Karpas-422 (cell line): ENCODE measurements at regions not wholly inside any gene's neighbourhood (a gene's known extent, or its start where the extent isn't known, plus 50 kb on each side); places are given as distances from the start of the nearest gene placed in this dataset.
"Not testable (repeated sequence)": the region's sequence is repeated elsewhere in the genome, so short reads cannot be mapped to it uniquely, and the experiment has no call there.

Experiments
- DNase-seq: peaks from one replicate; pipeline ENCODE4 v3.0.0-alpha.2; 2015
- H2AFZ ChIP-seq: fragments of 200-600 bp; sonication (generic); 2 replicates; pipeline ENCODE4 v1.6.1; 2014; ENCODE audit warnings: antibody characterized with exemption, low read length, mixed read lengths
- H3K27ac ChIP-seq: fragments of 200-600 bp; sonication (generic); 2 replicates; pipeline ENCODE4 v1.5.1; 2014; ENCODE audit warnings: mild to moderate bottlenecking, low read length, moderate library complexity
- H3K27me3 ChIP-seq: fragments of 200-600 bp; sonication (generic); 2 replicates; pipeline ENCODE4 v1.6.1; 2014; ENCODE audit warnings: low read length, mixed read lengths
- H3K36me3 ChIP-seq: fragments of 200-600 bp; sonication (generic); 2 replicates; pipeline ENCODE4 v1.6.1; 2014; ENCODE audit warnings: low read length, mixed read lengths; ENCODE audit not compliant: insufficient read depth
- H3K4me1 ChIP-seq: fragments of 200-600 bp; sonication (generic); 2 replicates; pipeline ENCODE4 v1.6.1; 2014; ENCODE audit warnings: mild to moderate bottlenecking, low read length, mixed read lengths
- H3K4me2 ChIP-seq: fragments of 200-600 bp; sonication (generic); 2 replicates; pipeline ENCODE4 v1.6.1; 2014; ENCODE audit warnings: low read length, low read depth, mild to moderate bottlenecking; ENCODE audit not compliant: poor library complexity, severe bottlenecking
- H3K4me3 ChIP-seq: fragments of 200-600 bp; sonication (generic); 2 replicates; pipeline ENCODE4 v1.5.1; 2014; ENCODE audit warnings: mild to moderate bottlenecking, antibody characterized with exemption, low read length, mixed read lengths
- H3K79me2 ChIP-seq: fragments of 200-600 bp; sonication (generic); 2 replicates; pipeline ENCODE4 v1.6.1; 2014; ENCODE audit warnings: mild to moderate bottlenecking, low read length, mixed read lengths
- H3K9ac ChIP-seq: fragments of 200-600 bp; sonication (generic); 2 replicates; pipeline ENCODE4 v1.6.0; 2014; ENCODE audit warnings: low read length
- H3K9me2 ChIP-seq: fragments of 200-600 bp; sonication (generic), shearing (Covaris generic); replicated peaks from 2 replicates; pipeline ENCODE4 v1.6.0; 2014; ENCODE audit warnings: mild to moderate bottlenecking, low read length, moderate library complexity; ENCODE audit not compliant: insufficient read depth
- H3K9me3 ChIP-seq: fragments of 300-700, 200-600 bp; sonication (generic); 2 replicates; pipeline ENCODE4 v1.6.1; 2014; ENCODE audit warnings: low read length, mixed read lengths
- H4K20me1 ChIP-seq: fragments of 200-600 bp; sonication (generic); 2 replicates; pipeline ENCODE4 v1.6.1; 2014; ENCODE audit warnings: mild to moderate bottlenecking, antibody characterized with exemption, low read length, low read depth; ENCODE audit not compliant: insufficient read depth

DNA sequence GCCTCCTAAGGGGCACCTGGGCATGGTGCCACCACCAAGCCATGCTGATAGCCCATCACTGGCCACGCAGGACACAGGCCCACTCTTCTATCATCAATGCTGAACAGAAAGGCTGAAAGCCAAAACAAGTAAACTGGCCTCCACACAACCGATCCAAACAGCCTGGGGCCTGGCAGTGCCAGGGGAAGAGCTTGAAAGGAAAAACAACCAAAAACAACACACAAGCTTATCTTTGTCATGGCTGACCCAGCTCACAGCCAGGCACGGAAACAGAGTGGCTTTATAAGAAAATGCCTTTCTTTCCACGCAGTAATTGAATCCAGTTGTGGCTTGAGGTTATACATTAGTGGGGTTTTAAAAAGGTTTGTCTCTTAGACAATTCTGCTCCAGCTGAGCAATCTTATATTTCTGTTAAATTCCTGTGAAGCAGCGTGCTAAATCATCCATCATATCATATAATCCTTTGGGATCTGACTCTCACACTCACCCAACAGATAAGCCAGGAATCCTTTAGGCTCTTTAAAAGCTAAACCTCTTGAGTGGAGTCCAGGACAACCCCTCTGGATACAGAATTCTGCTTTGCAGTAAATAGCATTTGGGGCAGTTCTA, 65.4 kb upstream of the SLC22A16 start:
- Histone ChIP-seq H4K20me1 (no peaks in the 10 kb centered on the region), H3K4me2 (no peak overlapping the region), H3K79me2 (no peaks in the 10 kb centered on the region), H3K36me3 (no peaks in the 10 kb centered on the region), H3K9me2 (no peaks in the 10 kb centered on the region), H3K9me3 (no peaks in the 10 kb centered on the region), H3K9ac (no peak overlapping the region), H2AFZ (no peak overlapping the region), H3K4me1 (no peaks in the 10 kb centered on the region), H3K27me3 (no peaks in the 10 kb centered on the region), H3K27ac (no peak overlapping the region), H3K4me3 (no peak overlapping the region)
- no peak for DNase-seq

DNA sequence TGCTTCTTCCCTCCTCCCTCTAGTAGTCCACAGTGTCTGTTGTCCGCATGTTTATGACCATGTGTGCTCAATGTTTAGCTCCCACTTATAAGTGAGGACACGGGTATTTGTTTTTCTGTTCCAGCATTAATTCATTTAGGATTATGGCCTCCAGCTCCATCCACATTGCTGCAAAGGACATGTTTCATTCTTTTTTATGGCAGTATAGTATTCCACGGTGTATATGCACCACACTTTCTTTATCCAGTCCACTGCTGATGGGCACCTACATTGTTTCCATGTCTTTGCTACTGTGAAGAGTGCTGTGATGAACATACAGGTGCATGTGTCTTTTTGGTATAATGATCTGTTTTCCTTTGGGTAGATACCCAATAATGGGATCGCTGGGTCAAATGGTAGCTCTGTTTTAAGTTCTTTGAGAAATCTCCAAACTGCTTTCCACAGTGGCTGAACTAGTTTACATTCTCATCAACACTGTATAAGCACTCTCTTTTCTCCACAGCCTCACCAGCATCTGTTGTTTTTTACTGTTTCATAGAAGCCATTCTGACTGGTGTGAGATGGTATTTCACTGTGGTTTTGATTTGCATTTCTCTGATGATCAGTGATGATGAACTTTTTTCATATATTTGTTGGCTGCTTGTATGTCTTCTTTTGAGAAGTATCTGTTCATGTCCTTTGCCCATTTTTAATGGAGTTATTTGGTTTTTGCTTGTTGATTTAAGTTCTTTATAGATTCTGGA, 63.0 kb upstream of the SLC22A16 start:
- not testable (repeated sequence) for H2AFZ ChIP-seq, H3K4me3 ChIP-seq, H3K4me1 ChIP-seq

DNA sequence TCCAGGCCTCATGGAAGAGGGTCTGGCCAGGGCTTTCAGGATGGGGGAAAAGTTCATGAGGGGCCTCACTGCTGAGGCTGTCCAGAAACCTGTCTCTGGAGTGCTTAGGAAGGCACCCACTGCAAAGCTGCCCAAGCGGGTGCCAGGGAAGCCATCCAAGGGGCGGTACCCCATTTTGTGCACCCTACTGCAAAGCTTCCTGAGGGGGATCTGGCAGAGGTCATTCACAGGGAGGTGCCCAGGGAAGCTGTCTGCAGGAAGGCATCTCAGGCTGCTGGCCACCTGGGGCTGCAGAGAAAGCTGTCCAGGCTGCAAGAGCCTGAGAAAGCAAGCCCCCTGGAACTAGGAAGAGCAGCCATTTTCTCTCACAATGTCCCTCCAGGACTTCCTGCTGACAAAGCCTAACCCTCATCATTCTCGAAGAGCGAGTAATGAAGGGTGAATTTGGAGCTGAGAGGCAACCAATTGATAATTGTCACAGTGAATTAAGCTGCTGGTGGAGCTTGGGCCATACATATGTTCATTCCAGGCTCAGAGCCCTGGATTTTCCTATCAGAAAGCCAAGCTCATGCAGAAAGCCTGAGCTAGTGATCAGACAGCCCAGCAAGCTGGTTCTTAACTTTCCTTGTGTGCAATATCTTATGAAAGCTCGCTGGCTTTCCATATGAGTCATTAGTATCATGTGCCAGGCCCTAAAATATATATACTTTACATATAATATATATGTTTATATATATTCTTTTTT, 62.2 kb upstream of the SLC22A16 start:
- H4K20me1 ChIP-seq = no peaks in the 10 kb centered on the region
- no peaks in the 10 kb centered on the region for H3K36me3 ChIP-seq
- H3K27ac ChIP-seq = no peak overlapping the region
- H3K4me1 ChIP-seq = no peaks in the 10 kb centered on the region
- DNase-seq = no peak
- H3K9me3 ChIP-seq = peaks cover 5% of the 10 kb centered on the region; the same call in 1 of the 2 replicates
- no peaks in the 10 kb centered on the region for H3K9me2 ChIP-seq
- H3K4me3 ChIP-seq = no peak overlapping the region
- no peak overlapping the region for H3K9ac ChIP-seq
- no peaks in the 10 kb centered on the region for H3K79me2 ChIP-seq
- H3K4me2 ChIP-seq = no peak overlapping the region
- H2AFZ ChIP-seq = no peak overlapping the region
- H3K27me3 ChIP-seq = no peaks in the 10 kb centered on the region

More for the DNA sequence above, 63.0 kb upstream of the SLC22A16 start:
- not testable (repeated sequence) for DNase-seq, H3K9me3 ChIP-seq, H3K9ac ChIP-seq, H3K9me2 ChIP-seq, H3K27ac ChIP-seq, H3K27me3 ChIP-seq, H4K20me1 ChIP-seq, H3K4me2 ChIP-seq, H3K79me2 ChIP-seq, H3K36me3 ChIP-seq

DNA sequence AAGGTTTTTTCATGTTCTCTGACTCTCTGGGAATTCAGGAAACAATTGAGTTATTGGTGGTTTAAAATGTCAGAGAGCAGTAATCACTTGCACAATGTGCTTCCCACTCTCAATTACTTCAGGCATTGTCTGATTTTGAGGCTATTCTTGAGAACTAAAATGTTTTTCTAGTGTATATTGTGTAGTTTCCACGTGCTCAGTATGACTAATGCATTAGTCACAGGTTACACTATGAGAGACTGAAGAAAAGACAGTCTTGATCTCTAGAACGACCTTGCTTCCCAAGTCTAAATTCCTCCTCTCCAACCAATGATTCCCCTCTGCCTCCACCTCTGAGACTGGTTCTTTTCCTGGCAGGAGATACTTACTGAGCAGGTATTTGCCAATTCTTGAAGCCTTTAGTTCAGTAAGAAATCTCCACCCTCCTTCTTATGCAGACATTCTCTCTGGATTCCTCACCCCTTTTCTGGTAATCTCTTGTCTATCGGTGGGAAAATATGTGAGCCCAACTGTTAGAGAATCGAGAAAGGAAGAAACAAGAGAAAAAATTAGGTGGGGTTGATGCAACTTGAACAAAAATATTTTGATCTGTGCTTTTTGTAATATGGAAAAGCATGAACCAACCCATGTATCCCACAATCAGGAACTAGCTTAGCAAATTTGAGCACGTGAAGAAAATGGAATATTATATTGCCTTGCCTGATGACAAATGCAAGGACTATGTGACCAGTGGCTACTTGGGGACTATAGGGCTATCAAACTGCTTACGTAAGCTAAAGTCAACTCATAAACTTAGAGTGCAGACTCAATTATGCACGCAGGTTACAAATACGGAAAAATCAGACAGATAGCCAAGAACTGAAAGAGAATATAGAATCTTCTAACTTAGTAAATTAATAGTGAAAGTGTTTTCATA, 61.1 kb upstream of the SLC22A16 start:
- no peak overlapping the region for H3K4me2 ChIP-seq
- DNase-seq = no peak
- no peaks in the 10 kb centered on the region for H3K79me2 ChIP-seq
- H3K4me1 ChIP-seq = no peaks in the 10 kb centered on the region
- no peak overlapping the region for H3K4me3 ChIP-seq
- no peaks in the 10 kb centered on the region for H3K9me2 ChIP-seq
- peaks cover 5% of the 10 kb centered on the region; the same call in 1 of the 2 replicates for H3K9me3 ChIP-seq
- H3K36me3 ChIP-seq = no peaks in the 10 kb centered on the region
- H3K27ac ChIP-seq = no peak overlapping the region
- H3K9ac ChIP-seq = no peak overlapping the region
- H3K27me3 ChIP-seq = no peaks in the 10 kb centered on the region
- no peaks in the 10 kb centered on the region for H4K20me1 ChIP-seq
- no peak overlapping the region for H2AFZ ChIP-seq

DNA sequence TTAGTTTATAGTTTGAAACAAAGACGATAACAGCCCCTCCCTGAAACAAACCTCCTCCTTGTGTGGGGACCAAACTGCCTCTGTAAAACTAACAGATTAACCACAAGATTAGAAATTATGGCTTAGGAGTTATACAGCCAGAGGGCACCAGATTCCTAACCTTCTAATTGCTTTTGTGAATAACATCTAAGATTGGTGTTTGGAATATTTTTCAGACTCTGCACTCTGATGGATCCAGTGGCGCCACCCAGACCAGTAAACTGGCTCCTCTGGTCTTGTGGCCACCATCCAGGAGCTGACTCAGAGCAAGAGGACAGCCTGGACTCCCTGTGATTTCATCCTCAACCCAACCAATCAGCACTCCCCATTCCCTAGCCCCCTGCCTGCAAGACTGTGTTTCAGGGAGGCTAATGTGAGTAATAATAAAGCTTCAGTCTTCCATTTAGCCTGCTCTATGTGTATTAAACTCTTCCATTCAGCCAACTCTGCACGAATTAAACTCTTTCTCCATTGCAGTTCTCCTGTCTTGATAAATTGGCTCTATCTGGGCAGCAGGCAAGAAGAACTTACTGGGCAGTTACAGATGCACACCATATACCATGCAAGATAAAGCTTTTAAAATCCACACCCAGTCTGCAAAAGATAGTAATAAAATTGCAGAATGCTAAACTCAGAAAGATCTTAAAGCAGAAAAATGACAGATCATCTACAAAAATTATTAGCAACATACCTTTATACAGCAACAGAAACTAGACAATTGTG, 58.5 kb upstream of the SLC22A16 start:
- H3K4me1 ChIP-seq = no peaks in the 10 kb centered on the region
- H3K4me2 ChIP-seq = no peak overlapping the region

DNA sequence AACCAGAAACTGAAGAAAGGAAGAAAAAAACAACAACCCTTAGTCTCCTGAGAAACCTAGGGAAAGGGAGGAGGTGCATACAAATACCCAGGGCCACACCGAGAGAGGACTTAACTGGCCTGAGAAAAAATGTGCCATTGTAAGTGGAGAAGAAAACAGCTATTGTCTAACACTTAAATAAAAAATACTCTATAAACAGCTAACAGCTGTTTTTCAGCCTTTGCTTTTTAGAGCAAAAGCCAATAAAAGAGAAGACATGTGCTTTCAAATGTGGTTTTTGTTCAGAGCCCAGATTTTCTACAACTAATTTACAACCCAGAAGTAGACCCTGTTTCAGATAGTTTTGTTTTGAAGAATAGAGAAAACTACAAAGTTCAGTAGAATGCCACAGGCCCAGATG, 56.0 kb upstream of the SLC22A16 start:
- Histone ChIP-seq H3K9me3 (peaks cover 5% of the 10 kb centered on the region; the same call in 1 of the 2 replicates), H3K4me3 (no peak overlapping the region), H3K36me3 (no peaks in the 10 kb centered on the region), H2AFZ (no peak overlapping the region), H3K79me2 (no peaks in the 10 kb centered on the region), H3K4me1 (no peaks in the 10 kb centered on the region), H3K27me3 (no peaks in the 10 kb centered on the region), H3K9me2 (no peaks in the 10 kb centered on the region), H3K27ac (no peak overlapping the region), H4K20me1 (no peaks in the 10 kb centered on the region), H3K9ac (no peak overlapping the region), H3K4me2 (no peak overlapping the region)
- no peak for DNase-seq

More for the DNA sequence above, 58.5 kb upstream of the SLC22A16 start:
- Histone ChIP-seq H3K4me3 (no peak overlapping the region), H3K36me3 (no peaks in the 10 kb centered on the region), H4K20me1 (no peaks in the 10 kb centered on the region), H3K9ac (no peak overlapping the region), H3K9me2 (no peaks in the 10 kb centered on the region), H2AFZ (no peak overlapping the region), H3K79me2 (no peaks in the 10 kb centered on the region), H3K27me3 (no peaks in the 10 kb centered on the region), H3K27ac (no peak overlapping the region), H3K9me3 (peaks cover 5% of the 10 kb centered on the region; the same call in 1 of the 2 replicates)
- DNase-seq = no peak

DNA sequence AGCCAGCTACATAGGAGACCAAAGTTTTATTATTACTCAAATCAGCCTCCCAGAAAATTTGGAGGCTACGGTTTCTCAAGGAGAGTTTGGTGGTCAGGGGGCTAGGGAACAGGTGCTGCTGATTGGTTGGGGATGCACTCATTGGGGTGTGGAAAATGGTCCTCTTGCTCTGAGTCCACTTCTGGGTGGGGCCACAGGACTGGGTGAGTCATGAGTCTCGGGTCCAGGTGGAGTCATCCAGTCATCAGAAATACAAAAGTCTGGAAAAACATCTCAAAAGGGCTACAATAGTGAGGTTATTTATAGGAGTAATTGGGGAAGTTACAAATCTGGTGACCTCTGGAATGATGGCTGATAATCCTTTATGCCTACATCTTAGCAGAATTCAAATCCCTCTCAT, 54.3 kb upstream of the SLC22A16 start:
- no peak overlapping the region for H3K4me2 ChIP-seq
- no peaks in the 10 kb centered on the region for H3K79me2 ChIP-seq
- peaks cover 5% of the 10 kb centered on the region; the same call in 1 of the 2 replicates for H3K9me3 ChIP-seq
- no peaks in the 10 kb centered on the region for H3K36me3 ChIP-seq
- no peaks in the 10 kb centered on the region for H3K27me3 ChIP-seq
- no peak for DNase-seq
- H3K27ac ChIP-seq = no peak overlapping the region
- H3K4me1 ChIP-seq = no peaks in the 10 kb centered on the region
- H4K20me1 ChIP-seq = no peaks in the 10 kb centered on the region
- H3K9ac ChIP-seq = no peak overlapping the region
- H3K4me3 ChIP-seq = no peak overlapping the region
- no peaks in the 10 kb centered on the region for H3K9me2 ChIP-seq
- no peak overlapping the region for H2AFZ ChIP-seq
